Breast epithelium (tissue), 3 donors: ENCODE measurements at regions not wholly inside any gene's neighbourhood (a gene's known extent, or its start where the extent isn't known, plus 50 kb on each side); places are given as distances from the start of the nearest gene placed in this dataset.

Experiments
- POLR2AphosphoS5 ChIP-seq, 3 donors: sonication (generic); formaldehyde crosslinking; IDR thresholded peaks; one replicate each; pipeline ENCODE4 v1.6.1; 2017; ENCODE audit warnings: antibody characterized with exemption in 3 of 3
- TF ChIP-seq, protein P1 (sequence below), 3 donors: fragments of 450-650 bp; IDR thresholded peaks; one replicate each; pipeline ENCODE4 v1.5.1; 2016 to 2017; ENCODE audit warnings: antibody characterized with exemption in 3 of 3, mild to moderate bottlenecking in 3 of 3, moderate library complexity in 3 of 3

GRCh38 chr1:115558275-115558674, 83.5 kb upstream of the VANGL1 start:
- no peak for TF ChIP-seq POLR2AphosphoS5 (IDR thresholded peaks at IDR 0.05)
- TF ChIP-seq, protein P1, sequence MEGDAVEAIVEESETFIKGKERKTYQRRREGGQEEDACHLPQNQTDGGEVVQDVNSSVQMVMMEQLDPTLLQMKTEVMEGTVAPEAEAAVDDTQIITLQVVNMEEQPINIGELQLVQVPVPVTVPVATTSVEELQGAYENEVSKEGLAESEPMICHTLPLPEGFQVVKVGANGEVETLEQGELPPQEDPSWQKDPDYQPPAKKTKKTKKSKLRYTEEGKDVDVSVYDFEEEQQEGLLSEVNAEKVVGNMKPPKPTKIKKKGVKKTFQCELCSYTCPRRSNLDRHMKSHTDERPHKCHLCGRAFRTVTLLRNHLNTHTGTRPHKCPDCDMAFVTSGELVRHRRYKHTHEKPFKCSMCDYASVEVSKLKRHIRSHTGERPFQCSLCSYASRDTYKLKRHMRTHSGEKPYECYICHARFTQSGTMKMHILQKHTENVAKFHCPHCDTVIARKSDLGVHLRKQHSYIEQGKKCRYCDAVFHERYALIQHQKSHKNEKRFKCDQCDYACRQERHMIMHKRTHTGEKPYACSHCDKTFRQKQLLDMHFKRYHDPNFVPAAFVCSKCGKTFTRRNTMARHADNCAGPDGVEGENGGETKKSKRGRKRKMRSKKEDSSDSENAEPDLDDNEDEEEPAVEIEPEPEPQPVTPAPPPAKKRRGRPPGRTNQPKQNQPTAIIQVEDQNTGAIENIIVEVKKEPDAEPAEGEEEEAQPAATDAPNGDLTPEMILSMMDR (IDR thresholded peaks at IDR 0.05), result no peak
